ENCODE measurements at regions not wholly inside any gene's neighbourhood (a gene's known extent, or its start where the extent isn't known, plus 50 kb on each side); places are given as distances from the start of the nearest gene placed in this dataset.

GRCh38 chr3:72295962-72296450 is 511.1 kb upstream of the PROK2 start:
- FAIRE-seq (no peak), DNase-seq (ENCODE audit: low read depth in 1 of 2, low spot score in 2 of 2) (no peak)
- H2AFZ ChIP-seq (ENCODE audit: low read length): no peak overlapping the region
- CTCF ChIA-PET (ENCODE audit: partially characterized antibody): interaction anchor here (1.9 kb wide), 1 partner anchor 11 kb away, joined by 9 read pairs; no protein-coding TSS in a partner anchor
- H3K79me1 ChIP-seq (ENCODE audit: low read depth, low read length): peaks cover 2% of the 10 kb centered on the region; the same call in 1 of the 2 replicates
- no peak overlapping the region for H3K4me2 ChIP-seq (ENCODE audit: insufficient read depth in 1 of 2, low read depth in 2 of 2, low read length in 2 of 2)
- H3K27ac ChIP-seq (ENCODE audit: low read depth, low read length): no peak overlapping the region
- H4K91ac ChIP-seq (replicated peaks; ENCODE audit: insufficient read length, low read length): no peak overlapping the region
- H3K4me3 ChIP-seq (ENCODE audit: extremely low read depth in 1 of 4, insufficient read depth in 2 of 4, low read depth in 3 of 4, low read length in 4 of 4): no peak overlapping the region
- no peak overlapping the region for H2BK15ac ChIP-seq (ENCODE audit: low read length)
- H4K5ac ChIP-seq (ENCODE audit: insufficient read length, low read depth, low read length): no peak overlapping the region
- no peaks in the 10 kb centered on the region for H3K79me2 ChIP-seq (ENCODE audit: control insufficient read depth in 1 of 2, insufficient read depth in 2 of 2, low read length in 2 of 2)
- 93% methylated on average over 7 of the region's 7 CpGs; no CpG with 5 or more reads in 1 of the 2 experiments for WGBS, 2 experiments (ENCODE audit: extremely low coverage in 1 of 2, insufficient coverage in 1 of 2, insufficient read length in 1 of 2, insufficient replicate concordance in 2 of 2, low coverage in 1 of 2, low lambda C conversion rate in 2 of 2, missing lambda C conversion rate in 1 of 2)
- no peak overlapping the region for H3K9ac ChIP-seq (replicated peaks in 1 of 4; ENCODE audit: extremely low read depth in 1 of 4, low read depth in 3 of 4, low read length in 3 of 4)
- H2AK5ac ChIP-seq (ENCODE audit: low read depth, low read length): no peak overlapping the region
- H3K27me3 ChIP-seq (replicated peaks in 1 of 4; ENCODE audit: control insufficient read depth in 3 of 4, extremely low read depth in 1 of 4, insufficient read depth in 3 of 4, low read length in 3 of 4): 0 out of 7 replicates have a peak, but pooled peaks cover 0 to 3% (median 0%) of the 10 kb centered on the region in 4 experiments
- H3K56ac ChIP-seq (replicated peaks; ENCODE audit: insufficient read length, low read depth, low read length): no peak overlapping the region
- H3K23ac ChIP-seq (ENCODE audit: insufficient read length): no peak overlapping the region
- no peaks in the 10 kb centered on the region for H3K23me2 ChIP-seq (ENCODE audit: low read depth, low read length)
- H3K9me3 ChIP-seq (ENCODE audit: insufficient read depth in 2 of 2, low read depth in 1 of 2, low read length in 1 of 2): no peaks in the 10 kb centered on the region
- no peak overlapping the region for H2BK120ac ChIP-seq (replicated peaks; ENCODE audit: low read depth, low read length)
- no peak overlapping the region for H2BK5ac ChIP-seq (ENCODE audit: low read depth, low read length)
- H4K8ac ChIP-seq (ENCODE audit: extremely low read depth, insufficient read depth, low read length): no peak overlapping the region
- H3K14ac ChIP-seq (ENCODE audit: insufficient read length): no peak overlapping the region
- no peak overlapping the region for H3K4ac ChIP-seq (replicated peaks; ENCODE audit: insufficient read length, low read depth, low read length)
- H3K18ac ChIP-seq (ENCODE audit: extremely low read depth, low read length): no peak overlapping the region
- H2BK20ac ChIP-seq (ENCODE audit: low read length): no peak overlapping the region
- no peaks in the 10 kb centered on the region for H4K20me1 ChIP-seq (replicated peaks in 1 of 2; ENCODE audit: control insufficient read depth in 1 of 2, insufficient read depth in 2 of 2, low read length in 2 of 2)
- H2BK12ac ChIP-seq (ENCODE audit: low read depth, low read length): no peak overlapping the region
- H3K4me1 ChIP-seq (replicated peaks in 1 of 4; ENCODE audit: control insufficient read depth in 3 of 4, insufficient read depth in 4 of 4, low read length in 3 of 4): peaks cover 0 to 11% (median 3%) of the 10 kb centered on the region in 4 experiments; a peak in 4 of 7 replicates
- no peaks in the 10 kb centered on the region for H3K36me3 ChIP-seq (ENCODE audit: control insufficient read depth in 2 of 4, insufficient read depth in 4 of 4, low read length in 3 of 4)
- POLR2A ChIA-PET (ENCODE audit: partially characterized antibody): interaction anchor here (1.4 kb wide), 1 partner anchor 11 kb away, joined by 3 read pairs; no protein-coding TSS in a partner anchor
- TF ChIP-seq SIX5 (IDR thresholded peaks at IDR 0.05; ENCODE audit: low read depth, low read length): no peak
- TF ChIP-seq ATF2 (IDR thresholded peaks at IDR 0.05; ENCODE audit: low read length): no peak
- TF ChIP-seq RBBP5 (IDR thresholded peaks at IDR 0.05; ENCODE audit: borderline replicate concordance, low read depth, low read length): no peak
- TF ChIP-seq TEAD4 (IDR thresholded peaks at IDR 0.05; ENCODE audit: low read depth, low read length): no peak
- TF ChIP-seq SIRT6 (IDR thresholded peaks at IDR 0.05; ENCODE audit: low read length): no peak
- no peak for TF ChIP-seq SP1 (IDR thresholded peaks at IDR 0.05; ENCODE audit: low read depth, low read length)
- TF ChIP-seq CHD2 (IDR thresholded peaks at IDR 0.05; ENCODE audit: low read length): no peak
- no peak for TF ChIP-seq SRF (IDR thresholded peaks at IDR 0.05; ENCODE audit: low read depth, low read length)
- no peak for TF ChIP-seq USF2 (IDR thresholded peaks at IDR 0.05; ENCODE audit: low read length)
- no peak for TF ChIP-seq KDM4A (IDR thresholded peaks at IDR 0.05; ENCODE audit: low read depth, low read length, severe bottlenecking)
- no peak for TF ChIP-seq ASH2L (IDR thresholded peaks at IDR 0.05; ENCODE audit: low read length)
- TF ChIP-seq TCF12 (IDR thresholded peaks at IDR 0.05; ENCODE audit: low read depth, low read length): no peak
- TF ChIP-seq CREB1 (IDR thresholded peaks at IDR 0.05): no peak

Data from H1 (cell line).